Endodermal cell (in vitro differentiated cells): ENCODE measurements at regions not wholly inside any gene's neighbourhood (a gene's known extent, or its start where the extent isn't known, plus 50 kb on each side); places are given as distances from the start of the nearest gene placed in this dataset.
"Not testable (repeated sequence)": the region's sequence is repeated elsewhere in the genome, so short reads cannot be mapped to it uniquely, and the experiment has no call there.

ENCODE experiments used
- DNase-seq: peaks from one replicate; pipeline ENCODE4 v3.0.0-alpha.2; 2017
- H3K27ac ChIP-seq: 2 replicates; pipeline ENCODE4 v1.5.1; 2013; ENCODE audit warnings: mild to moderate bottlenecking, low read depth, low read length, moderate library complexity
- H3K27me3 ChIP-seq: 2 replicates; pipeline ENCODE4 v1.6.1; 2013; ENCODE audit warnings: mild to moderate bottlenecking, low read length, moderate library complexity; ENCODE audit not compliant: insufficient read depth, control insufficient read depth, poor library complexity, severe bottlenecking
- H3K36me3 ChIP-seq: 2 replicates; pipeline ENCODE4 v1.7.0; 2013; ENCODE audit warnings: mild to moderate bottlenecking, low read length, moderate library complexity; ENCODE audit not compliant: control insufficient read depth, insufficient read depth
- H3K4me1 ChIP-seq: one replicate; pipeline ENCODE4 v1.7.0; 2013; ENCODE audit warnings: low read length; ENCODE audit not compliant: control insufficient read depth, insufficient read depth
- H3K4me3 ChIP-seq: 2 replicates; pipeline ENCODE4 v1.5.1; 2013; ENCODE audit warnings: mild to moderate bottlenecking, low read length, moderate library complexity
- H3K9ac ChIP-seq: 2 replicates; pipeline ENCODE4 v1.6.1; 2013; ENCODE audit warnings: mild to moderate bottlenecking, low read length, moderate library complexity; ENCODE audit not compliant: poor library complexity, severe bottlenecking; ENCODE audit errors: extremely low read depth
- H3K9me3 ChIP-seq: 2 replicates; pipeline ENCODE4 v1.6.1; 2013; ENCODE audit warnings: mild to moderate bottlenecking, low read length, moderate library complexity; ENCODE audit not compliant: control insufficient read depth
- H3K27ac Mint-ChIP-seq: 2 replicates; pipeline ENCODE4 v1.8.0; 2020; ENCODE audit warnings: mixed read lengths
- H3K27me3 Mint-ChIP-seq: 2 replicates; pipeline ENCODE4 v1.8.0; 2021; ENCODE audit warnings: mild to moderate bottlenecking, mixed read lengths; ENCODE audit not compliant: insufficient read depth
- H3K36me3 Mint-ChIP-seq: 2 replicates; pipeline ENCODE4 v1.8.0; 2020; ENCODE audit warnings: low read depth, mixed read lengths
- H3K4me1 Mint-ChIP-seq: 2 replicates; pipeline ENCODE4 v1.8.0; 2020; ENCODE audit warnings: mixed read lengths
- H3K4me3 Mint-ChIP-seq: 2 replicates; pipeline ENCODE4 v1.8.0; 2020; ENCODE audit warnings: mild to moderate bottlenecking, moderate library complexity, mixed read lengths
- H3K9me3 Mint-ChIP-seq: 2 replicates; pipeline ENCODE4 v1.8.0; 2020; ENCODE audit warnings: mild to moderate bottlenecking, mixed read lengths
- CTCF ChIP-seq: fragments of 200-600 bp; sonication (generic); conservative IDR thresholded peaks from 2 replicates; pipeline ENCODE4 v1.5.0; 2021; ENCODE audit warnings: antibody characterized with exemption, mild to moderate bottlenecking
- WGBS, 2 experiments: methylation state at CpG; one replicate each; pipeline versions ENCODE4 v1.1.5 to v1.1.7; 2013; ENCODE audit warnings: missing lambda C conversion rate in 2 of 2, mixed read lengths in 1 of 2; ENCODE audit not compliant: insufficient coverage in 1 of 2, insufficient read length in 1 of 2; 5-methylcytosine and 5-hydroxymethylcytosine counted together

GRCh38 chr3:27639271-27639670 lies 82.9 kb downstream of the EOMES start:
- Histone ChIP-seq H3K27ac (no peak overlapping the region), H3K36me3 (no peaks in the 10 kb centered on the region), H3K27me3 (no peaks in the 10 kb centered on the region), H3K9ac (no peak overlapping the region), H3K4me3 (no peak overlapping the region), H3K4me1 (peaks cover 5% of the 10 kb centered on the region), H3K9me3 (no peaks in the 10 kb centered on the region)
- 93 to 96% methylated on average over 2 of the region's 2 CpGs for WGBS, 2 experiments
- no peaks in the 10 kb centered on the region for H3K27me3 Mint-ChIP-seq
- H3K4me1 Mint-ChIP-seq: peaks cover 20% of the 10 kb centered on the region
- no peak for TF ChIP-seq CTCF
- H3K4me3 Mint-ChIP-seq: no peak overlapping the region
- H3K36me3 Mint-ChIP-seq: no peaks in the 10 kb centered on the region
- DNase-seq: no peak
- H3K9me3 Mint-ChIP-seq: no peaks in the 10 kb centered on the region
- no peak overlapping the region for H3K27ac Mint-ChIP-seq

GRCh38 chr3:27638594-27638993 lies 83.5 kb downstream of the EOMES start:
- Mint-ChIP-seq H3K4me1 (peaks cover 20% of the 10 kb centered on the region), H3K36me3 (no peaks in the 10 kb centered on the region), H3K4me3 (no peak overlapping the region), H3K27me3 (peaks cover 3% of the 10 kb centered on the region), H3K27ac (no peak overlapping the region), H3K9me3 (no peaks in the 10 kb centered on the region)
- 91 to 92% methylated on average over 3 to 6 of the region's 6 CpGs for WGBS, 2 experiments
- Histone ChIP-seq H3K9me3 (no peaks in the 10 kb centered on the region), H3K36me3 (no peaks in the 10 kb centered on the region), H3K27ac (no peak overlapping the region), H3K4me3 (no peak overlapping the region), H3K27me3 (no peaks in the 10 kb centered on the region), H3K4me1 (peaks cover 5% of the 10 kb centered on the region), H3K9ac (no peak overlapping the region)
- no peak for DNase-seq
- TF ChIP-seq CTCF: no peak

- Mint-ChIP-seq H3K4me1 (peaks cover 14% of the 10 kb centered on the region), H3K27me3 (peaks cover 7% of the 10 kb centered on the region), H3K27ac (no peak overlapping the region), H3K9me3 (no peaks in the 10 kb centered on the region), H3K4me3 (no peak overlapping the region), H3K36me3 (no peaks in the 10 kb centered on the region)
- no peak overlapping the region for H3K27ac ChIP-seq
- 83 to 89% methylated on average over 8 to 9 of the region's 9 CpGs for WGBS, 2 experiments
- H3K4me1 ChIP-seq: peaks cover under 1% of the 10 kb centered on the region
- no peaks in the 10 kb centered on the region for H3K27me3 ChIP-seq
- DNase-seq: no peak
- H3K9me3 ChIP-seq: no peaks in the 10 kb centered on the region
- no peaks in the 10 kb centered on the region for H3K36me3 ChIP-seq
- H3K9ac ChIP-seq: no peak overlapping the region
- H3K4me3 ChIP-seq: no peak overlapping the region
- no peak for TF ChIP-seq CTCF
These were observed 84.7 kb downstream of the EOMES start for GRCh38 chr3:27637346-27637995.

GRCh38 chr3:27635006-27635405 lies 87.1 kb downstream of the EOMES start:
- not testable (repeated sequence) for H3K4me1 Mint-ChIP-seq, H3K9me3 Mint-ChIP-seq, DNase-seq, H3K4me3 ChIP-seq, H3K36me3 Mint-ChIP-seq, H3K9ac ChIP-seq, H3K27me3 Mint-ChIP-seq, H3K9me3 ChIP-seq, H3K36me3 ChIP-seq, H3K4me3 Mint-ChIP-seq, H3K4me1 ChIP-seq, H3K27ac ChIP-seq, H3K27me3 ChIP-seq, H3K27ac Mint-ChIP-seq
- WGBS, 2 experiments: 80 to 88% methylated on average over 2 to 5 of the region's 5 CpGs
